PC-3 (cell line): ENCODE measurements at regions not wholly inside any gene's neighbourhood (a gene's known extent, or its start where the extent isn't known, plus 50 kb on each side); places are given as distances from the start of the nearest gene placed in this dataset.

Source experiments
- ATAC-seq: fragments of 200-7000 bp; cut with Tn5 transposase; 2 replicates; pipeline ENCODE4 v1.9.1; 2020; ENCODE audit warnings: mild to moderate bottlenecking, moderate library complexity
- BruUV-seq: library from RNA; stranded (reverse); fragments of 400-500 nt; replicated peaks from 2 replicates; lab custom pipeline; 2021; lab: Mats Ljungman, UMichigan
- CTCF ChIA-PET: fragments of 300-600 bp; sonication (Branson Sonifier 250); formaldehyde crosslinking; loops from one replicate; lab custom pipeline; 2022; ENCODE audit warnings: antibody characterized with exemption; lab: Charles Lee
- POLR2A ChIA-PET: fragments of 300-600 bp; sonication (Branson Sonifier 250); formaldehyde crosslinking; loops from one replicate; lab custom pipeline; 2022; ENCODE audit warnings: antibody characterized with exemption; ENCODE audit not compliant: unreplicated experiment; lab: Charles Lee
- DNase-seq: peaks from one replicate; pipeline ENCODE4 v3.0.0-alpha.2; 2015
- H2AFZ ChIP-seq: fragments of 300-600 bp; sonication (generic); 2 replicates; pipeline ENCODE4 v1.6.0; 2016; ENCODE audit warnings: antibody characterized with exemption, low read length
- H3F3A ChIP-seq: fragments of 300-600 bp; sonication (generic); one replicate; pipeline ENCODE4 v1.6.0; 2017; ENCODE audit warnings: antibody characterized with exemption, low read length, control low read depth, mild to moderate bottlenecking; ENCODE audit not compliant: unreplicated experiment
- H3K27ac ChIP-seq: fragments of 300-600 bp; sonication (generic); 2 replicates; pipeline ENCODE4 v1.5.1; 2016; ENCODE audit warnings: mild to moderate bottlenecking, low read length
- H3K27me3 ChIP-seq: fragments of 300-600 bp; sonication (generic); 2 replicates; pipeline ENCODE4 v1.6.1; 2016; ENCODE audit warnings: low read length, mixed read lengths
- H3K36me3 ChIP-seq: fragments of 300-600 bp; sonication (generic); 2 replicates; pipeline ENCODE4 v1.6.1; 2016; ENCODE audit warnings: low read depth, mixed run types, low read length, mixed read lengths
- H3K4me1 ChIP-seq: fragments of 300-600 bp; sonication (generic); 2 replicates; pipeline ENCODE4 v1.5.1; 2016; ENCODE audit warnings: low read length; ENCODE audit not compliant: insufficient read depth
- H3K4me2 ChIP-seq: fragments of 300-600 bp; sonication (generic); 2 replicates; pipeline ENCODE4 v1.6.0; 2016; ENCODE audit warnings: low read length
- H3K4me3 ChIP-seq: fragments of 300-600 bp; sonication (generic); 2 replicates; pipeline ENCODE4 v1.5.1; 2016; ENCODE audit warnings: mild to moderate bottlenecking, low read length, mixed read lengths
- H3K79me2 ChIP-seq: fragments of 300-600 bp; sonication (generic); 2 replicates; pipeline ENCODE4 v1.6.1; 2017; ENCODE audit warnings: low read length, mixed read lengths
- H3K9ac ChIP-seq: fragments of 300-600 bp; sonication (generic); 2 replicates; pipeline ENCODE4 v1.6.0; 2016; ENCODE audit warnings: mild to moderate bottlenecking, low read length
- H3K9me2 ChIP-seq: fragments of 300-600 bp; sonication (generic); replicated peaks from 2 replicates; pipeline ENCODE4 v1.6.1; 2016; ENCODE audit warnings: mixed run types, low read length, mixed read lengths
- H3K9me3 ChIP-seq: fragments of 300-600 bp; sonication (generic); 2 replicates; pipeline ENCODE4 v1.6.1; 2016; ENCODE audit warnings: low read length, mixed read lengths
- H4K20me1 ChIP-seq: fragments of 300-600 bp; sonication (generic); 2 replicates; pipeline ENCODE4 v1.6.1; 2016; ENCODE audit warnings: low read length, mixed read lengths
- CTCF ChIP-seq: fragments of 300-600 bp; sonication (generic); conservative IDR thresholded peaks from 2 replicates; pipeline ENCODE4 v1.5.1; 2017; ENCODE audit warnings: antibody characterized with exemption, low read depth, mild to moderate bottlenecking, low read length
- EZH2 ChIP-seq: fragments of 300-600 bp; sonication (generic); IDR thresholded peaks from one replicate; pipeline ENCODE4 v1.6.1; 2017; ENCODE audit warnings: antibody characterized with exemption, mild to moderate bottlenecking, low read length; ENCODE audit not compliant: unreplicated experiment
- EZH2phosphoT487 ChIP-seq: fragments of 300-600 bp; sonication (generic); IDR thresholded peaks from 2 replicates; pipeline ENCODE4 v1.6.1; 2018; ENCODE audit warnings: mild to moderate bottlenecking, antibody characterized with exemption, low read length, borderline replicate concordance
- intact Hi-C: fragments of 100-400 bp; cut with micrococcal nuclease; formaldehyde crosslinking; loops from 2 replicates; pipeline ENCODE4 v1.9.0; 2023

- Histone ChIP-seq H3K9me2 (no peaks in the 10 kb centered on the region), H2AFZ (no peak overlapping the region), H3K36me3 (no peaks in the 10 kb centered on the region), H3K4me1 (no peaks in the 10 kb centered on the region), H3K27me3 (no peaks in the 10 kb centered on the region), H3K9me3 (no peaks in the 10 kb centered on the region), H3K9ac (no peak overlapping the region), H3K4me3 (no peak overlapping the region), H4K20me1 (no peaks in the 10 kb centered on the region), H3K4me2 (no peak overlapping the region), H3F3A (no peaks in the 10 kb centered on the region), H3K27ac (no peak overlapping the region), H3K79me2 (no peaks in the 10 kb centered on the region)
- ATAC-seq (no peak), DNase-seq (no peak)
- intact Hi-C loops, result no loop called here
- TF ChIP-seq EZH2 (no peak), EZH2phosphoT487 (no peak), CTCF (no peak)
- CTCF ChIA-PET, result no interaction called here
- no TSS peak for BruUV-seq
- POLR2A ChIA-PET, result no interaction called here
Measured at GRCh38 chr7:85927226-85927625, 716.5 kb upstream of the GRM3 start.

- H3K27ac ChIP-seq, result no peak overlapping the region
- TF ChIP-seq EZH2phosphoT487 (no peak), CTCF (no peak), EZH2 (no peak)
- H3F3A ChIP-seq, result no peaks in the 10 kb centered on the region
- no peaks in the 10 kb centered on the region for H3K27me3 ChIP-seq
- no peaks in the 10 kb centered on the region for H3K9me3 ChIP-seq
- H3K9ac ChIP-seq, result no peak overlapping the region
- intact Hi-C loops, result no loop called here
- 0 out of 2 replicates have a peak, but pooled peaks have one; percentile 22 for ATAC-seq
- H4K20me1 ChIP-seq, result no peaks in the 10 kb centered on the region
- no peak overlapping the region for H2AFZ ChIP-seq
- ChIA-PET POLR2A (no interaction called here), CTCF (no interaction called here)
- no TSS peak for BruUV-seq
- no peak for DNase-seq
- H3K36me3 ChIP-seq, result no peaks in the 10 kb centered on the region
- H3K79me2 ChIP-seq, result no peaks in the 10 kb centered on the region
- no peaks in the 10 kb centered on the region for H3K9me2 ChIP-seq
- no peaks in the 10 kb centered on the region for H3K4me1 ChIP-seq
- H3K4me2 ChIP-seq, result no peak overlapping the region
- no peak overlapping the region for H3K4me3 ChIP-seq
Measured at GRCh38 chr7:85924062-85924461, 719.6 kb upstream of the GRM3 start.

GRCh38 chr7:85916016-85916415 lies 727.7 kb upstream of the GRM3 start:
- no peaks in the 10 kb centered on the region for H3K4me1 ChIP-seq
- DNase-seq, result no peak
- BruUV-seq, result no TSS peak
- ChIA-PET POLR2A (no interaction called here), CTCF (no interaction called here)
- H3K9me2 ChIP-seq, result no peaks in the 10 kb centered on the region
- H3F3A ChIP-seq, result no peaks in the 10 kb centered on the region
- no peak overlapping the region for H3K27ac ChIP-seq
- H3K9me3 ChIP-seq, result no peaks in the 10 kb centered on the region
- H4K20me1 ChIP-seq, result no peaks in the 10 kb centered on the region
- H3K4me2 ChIP-seq, result no peak overlapping the region
- H3K4me3 ChIP-seq, result no peak overlapping the region
- no peak for TF ChIP-seq CTCF
- no peak for TF ChIP-seq EZH2
- no peak for TF ChIP-seq EZH2phosphoT487
- no peak overlapping the region for H2AFZ ChIP-seq
- H3K9ac ChIP-seq, result no peak overlapping the region
- H3K27me3 ChIP-seq, result no peaks in the 10 kb centered on the region
- H3K36me3 ChIP-seq, result no peaks in the 10 kb centered on the region
- intact Hi-C loops, result no loop called here
- H3K79me2 ChIP-seq, result no peaks in the 10 kb centered on the region
- ATAC-seq, result no peak
